ENCODE measurements at regions not wholly inside any gene's neighbourhood (a gene's known extent, or its start where the extent isn't known, plus 50 kb on each side); places are given as distances from the start of the nearest gene placed in this dataset.

GRCh38 chr7:31204071-31204470 is 136.5 kb downstream of the NEUROD6 start:
- TF ChIP-seq EP300 (IDR thresholded peaks at IDR 0.05; ENCODE audit: low read depth) (no peak), POLR2A (IDR thresholded peaks at IDR 0.05) (no peak), POLR2AphosphoS5 (IDR thresholded peaks at IDR 0.05) (no peak), CTCF (IDR thresholded peaks at IDR 0.05) (no peak)
- no peaks in the 10 kb centered on the region for H3K9me3 ChIP-seq
- in situ Hi-C loops (cut with MboI; ENCODE audit: low pct_ligation_motif_present in 1 of 4, low pct_unique_long_range_greater_than_20kb in 1 of 4, low sequenced_read_pairs in 3 of 4) (no loop called here), intact Hi-C loops (cut with DNase I; ENCODE audit: low total_unique reads) (no loop called here)
- H3K4me3 ChIP-seq: no peak overlapping the region
- DNase-seq: no peak
- no peaks in the 10 kb centered on the region for H3K36me3 ChIP-seq
- H3K27me3 ChIP-seq: no peaks in the 10 kb centered on the region
- WGBS, 2 donors (ENCODE audit: low coverage in 1 of 2): 40 to 59% methylated on average over 2 of the region's 2 CpGs
- no peaks in the 10 kb centered on the region for H3K4me1 ChIP-seq
- H3K27ac ChIP-seq: no peak overlapping the region

GRCh38 chr7:31203551-31203950 is 137.0 kb downstream of the NEUROD6 start:
- no peak for DNase-seq
- Histone ChIP-seq H3K4me1 (no peaks in the 10 kb centered on the region), H3K4me3 (no peak overlapping the region), H3K27me3 (no peaks in the 10 kb centered on the region), H3K9me3 (no peaks in the 10 kb centered on the region), H3K27ac (no peak overlapping the region), H3K36me3 (no peaks in the 10 kb centered on the region)
- WGBS, 2 donors (ENCODE audit: low coverage in 1 of 2): 67 to 73% methylated on average over 2 of the region's 2 CpGs
- in situ Hi-C loops (cut with MboI; ENCODE audit: low pct_ligation_motif_present in 1 of 4, low pct_unique_long_range_greater_than_20kb in 1 of 4, low sequenced_read_pairs in 3 of 4) (no loop called here), intact Hi-C loops (cut with DNase I; ENCODE audit: low total_unique reads) (no loop called here)
- TF ChIP-seq POLR2A (IDR thresholded peaks at IDR 0.05): no peak
- TF ChIP-seq EP300 (IDR thresholded peaks at IDR 0.05; ENCODE audit: low read depth): no peak
- TF ChIP-seq CTCF (IDR thresholded peaks at IDR 0.05): no peak
- TF ChIP-seq POLR2AphosphoS5 (IDR thresholded peaks at IDR 0.05): no peak

GRCh38 chr7:31202801-31203200 is 137.7 kb downstream of the NEUROD6 start:
- no peak for TF ChIP-seq EP300 (IDR thresholded peaks at IDR 0.05; ENCODE audit: low read depth)
- no peak for TF ChIP-seq POLR2A (IDR thresholded peaks at IDR 0.05)
- 75% methylated on average over 6 of the region's 6 CpGs; no CpG with 5 or more reads in 1 of the 2 donors for WGBS, 2 donors (ENCODE audit: low coverage in 1 of 2)
- Histone ChIP-seq H3K9me3 (no peaks in the 10 kb centered on the region), H3K4me3 (no peak overlapping the region), H3K27me3 (no peaks in the 10 kb centered on the region), H3K36me3 (no peaks in the 10 kb centered on the region), H3K4me1 (no peaks in the 10 kb centered on the region), H3K27ac (no peak overlapping the region)
- in situ Hi-C loops (cut with MboI; ENCODE audit: low pct_ligation_motif_present in 1 of 4, low pct_unique_long_range_greater_than_20kb in 1 of 4, low sequenced_read_pairs in 3 of 4): no loop called here
- intact Hi-C loops (cut with DNase I; ENCODE audit: low total_unique reads): no loop called here
- no peak for DNase-seq

GRCh38 chr7:31192986-31193385 is 140.9 kb downstream of the ADCYAP1R1 start:
- DNase-seq: peak; percentile 31
- 14 to 56% methylated on average over 1 to 27 of the region's 27 CpGs for WGBS, 2 donors (ENCODE audit: low coverage in 1 of 2)
- TF ChIP-seq POLR2AphosphoS5 (IDR thresholded peaks at IDR 0.05): no peak
- no peak for TF ChIP-seq EP300 (IDR thresholded peaks at IDR 0.05; ENCODE audit: low read depth)
- TF ChIP-seq POLR2A (IDR thresholded peaks at IDR 0.05): no peak
- TF ChIP-seq CTCF (IDR thresholded peaks at IDR 0.05): peak; percentile 47 to 58 (median 52)
- H3K9me3 ChIP-seq: no peaks in the 10 kb centered on the region
- H3K4me3 ChIP-seq: no peak overlapping the region
- no peaks in the 10 kb centered on the region for H3K36me3 ChIP-seq
- no peak overlapping the region for H3K27ac ChIP-seq
- intact Hi-C loops (cut with DNase I; ENCODE audit: low total_unique reads) (no loop called here), in situ Hi-C loops (cut with MboI; ENCODE audit: low pct_ligation_motif_present in 1 of 4, low pct_unique_long_range_greater_than_20kb in 1 of 4, low sequenced_read_pairs in 3 of 4) (loop anchor here in 1 of 4 donors (25.0 kb wide), 1 partner anchor 294 kb away; no protein-coding TSS in a partner anchor)
- peaks cover 13% of the 10 kb centered on the region for H3K27me3 ChIP-seq
- peaks cover 0 to 3% (median 0%) of the 10 kb centered on the region in 4 donors for H3K4me1 ChIP-seq

GRCh38 chr7:31190906-31191305 is 138.8 kb downstream of the ADCYAP1R1 start:
- WGBS, 2 donors (ENCODE audit: low coverage in 1 of 2): 69 to 85% methylated on average over 3 of the region's 3 CpGs
- no peak for TF ChIP-seq EP300 (IDR thresholded peaks at IDR 0.05; ENCODE audit: low read depth)
- no peak for TF ChIP-seq POLR2A (IDR thresholded peaks at IDR 0.05)
- Histone ChIP-seq H3K36me3 (no peaks in the 10 kb centered on the region), H3K27me3 (peaks cover 13% of the 10 kb centered on the region), H3K9me3 (no peaks in the 10 kb centered on the region), H3K4me1 (peaks cover 0 to 3% (median 0%) of the 10 kb centered on the region in 4 donors), H3K4me3 (no peak overlapping the region), H3K27ac (no peak overlapping the region)
- DNase-seq: no peak
- in situ Hi-C loops (cut with MboI; ENCODE audit: low pct_ligation_motif_present in 1 of 4, low pct_unique_long_range_greater_than_20kb in 1 of 4, low sequenced_read_pairs in 3 of 4) (loop anchor here in 1 of 4 donors (25.0 kb wide), 1 partner anchor 296 kb away; no protein-coding TSS in a partner anchor), intact Hi-C loops (cut with DNase I; ENCODE audit: low total_unique reads) (no loop called here)
